Spleen (tissue), 7 donors: ENCODE measurements at regions not wholly inside any gene's neighbourhood (a gene's known extent, or its start where the extent isn't known, plus 50 kb on each side); places are given as distances from the start of the nearest gene placed in this dataset.

Experiments
- CTCF ChIP-seq, 11 experiments: fragments of 200-600 bp in 7 of 11; fragments of 450-650 bp in 4 of 11; sonication (generic) in 4 of 11; IDR thresholded peaks in 8 of 11; conservative IDR thresholded peaks in 3 of 11; 1 replicate in 7 of 11; 2 replicates in 4 of 11; pipeline versions ENCODE4 v1.4.0 to v1.8.0; 2016 to 2021; ENCODE audit warnings: antibody characterized with exemption in 11 of 11, inconsistent platforms in 4 of 11, mild to moderate bottlenecking in 1 of 11
- POLR2A ChIP-seq, 3 donors: fragments of 450-650 bp; IDR thresholded peaks; one replicate each; pipeline ENCODE4 v1.5.1; 2017; ENCODE audit warnings: antibody characterized with exemption in 3 of 3, mild to moderate bottlenecking in 1 of 3
- POLR2AphosphoS5 ChIP-seq, 3 donors: sonication (generic); formaldehyde crosslinking; IDR thresholded peaks; one replicate each; pipeline ENCODE4 v1.5.1; 2017; ENCODE audit warnings: antibody characterized with exemption in 3 of 3
- donor health status: DM: no; HTN: no; CAD: no; lungs with moderate emphysema.
- donor health status: DM: no; HTN: no; CAD: no.
- donor health status: DM: no; HTN: no; CAD: no.

- no peak for TF ChIP-seq CTCF (IDR thresholded peaks at IDR 0.05 in 8 of 11, conservative IDR thresholded peaks at IDR 0.05 in 3 of 11)
- no peak for TF ChIP-seq POLR2A (IDR thresholded peaks at IDR 0.05)
- TF ChIP-seq POLR2AphosphoS5 (IDR thresholded peaks at IDR 0.05): no peak
These were observed 295.4 kb upstream of the PPFIA2 start for GRCh38 chr12:82054566-82054965.
